DND-41 (cell line): ENCODE measurements at regions not wholly inside any gene's neighbourhood (a gene's known extent, or its start where the extent isn't known, plus 50 kb on each side); places are given as distances from the start of the nearest gene placed in this dataset.

ENCODE experiments used
- EZH2 ChIP-seq: IDR thresholded peaks from 3 replicates; pipeline ENCODE4 v1.6.1; 2012; ENCODE audit warnings: borderline replicate concordance, low read depth, mild to moderate bottlenecking, moderate library complexity, low read length, inconsistent platforms; ENCODE audit not compliant: severe bottlenecking
- TF ChIP-seq, protein P1 (sequence below): IDR thresholded peaks from 2 replicates; pipeline ENCODE4 v1.5.1; 2012; ENCODE audit warnings: borderline replicate concordance, low read length, moderate library complexity, mild to moderate bottlenecking; ENCODE audit not compliant: poor library complexity, severe bottlenecking; ENCODE audit errors: extremely low read depth

- TF ChIP-seq, protein P1, sequence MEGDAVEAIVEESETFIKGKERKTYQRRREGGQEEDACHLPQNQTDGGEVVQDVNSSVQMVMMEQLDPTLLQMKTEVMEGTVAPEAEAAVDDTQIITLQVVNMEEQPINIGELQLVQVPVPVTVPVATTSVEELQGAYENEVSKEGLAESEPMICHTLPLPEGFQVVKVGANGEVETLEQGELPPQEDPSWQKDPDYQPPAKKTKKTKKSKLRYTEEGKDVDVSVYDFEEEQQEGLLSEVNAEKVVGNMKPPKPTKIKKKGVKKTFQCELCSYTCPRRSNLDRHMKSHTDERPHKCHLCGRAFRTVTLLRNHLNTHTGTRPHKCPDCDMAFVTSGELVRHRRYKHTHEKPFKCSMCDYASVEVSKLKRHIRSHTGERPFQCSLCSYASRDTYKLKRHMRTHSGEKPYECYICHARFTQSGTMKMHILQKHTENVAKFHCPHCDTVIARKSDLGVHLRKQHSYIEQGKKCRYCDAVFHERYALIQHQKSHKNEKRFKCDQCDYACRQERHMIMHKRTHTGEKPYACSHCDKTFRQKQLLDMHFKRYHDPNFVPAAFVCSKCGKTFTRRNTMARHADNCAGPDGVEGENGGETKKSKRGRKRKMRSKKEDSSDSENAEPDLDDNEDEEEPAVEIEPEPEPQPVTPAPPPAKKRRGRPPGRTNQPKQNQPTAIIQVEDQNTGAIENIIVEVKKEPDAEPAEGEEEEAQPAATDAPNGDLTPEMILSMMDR: no peak
- TF ChIP-seq EZH2: no peak
Measured at GRCh38 chr3:99352811-99353210, 285.6 kb upstream of the COL8A1 start.
